NOMO-1 treated with DMSO at 0.1 percent for 48 hours (cell line): ENCODE measurements at regions not wholly inside any gene's neighbourhood (a gene's known extent, or its start where the extent isn't known, plus 50 kb on each side); places are given as distances from the start of the nearest gene placed in this dataset.
A peak's percentile ranks its signal among the peaks of the same experiment; 100 is the strongest.

ENCODE experiments used
- DNase-seq: peaks from one replicate; lab custom pipeline; 2025; ENCODE audit not compliant: unreplicated experiment; lab: John Stamatoyannopoulos, UW

DNA sequence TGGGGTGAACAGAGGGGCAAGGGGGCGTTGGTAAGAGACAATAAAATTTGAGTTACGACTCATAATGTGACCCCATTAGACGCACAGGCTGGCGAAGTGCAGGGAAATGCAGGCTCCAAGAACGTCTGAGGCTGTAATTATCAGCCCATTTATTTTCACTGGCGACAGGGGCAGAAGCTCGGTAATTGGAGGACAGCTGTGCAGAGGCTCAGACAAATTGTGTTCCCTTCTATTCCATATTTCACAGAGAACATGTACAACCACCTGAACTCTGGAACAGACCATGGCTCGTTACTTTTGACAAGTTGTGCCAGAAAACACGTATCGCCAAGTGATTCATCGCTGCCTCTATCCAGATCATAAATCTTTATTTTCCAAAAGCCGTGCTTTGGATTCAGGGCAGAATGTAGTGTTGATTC lies 137.3 kb upstream of the FRMD4A start:
- no peak for DNase-seq

DNA sequence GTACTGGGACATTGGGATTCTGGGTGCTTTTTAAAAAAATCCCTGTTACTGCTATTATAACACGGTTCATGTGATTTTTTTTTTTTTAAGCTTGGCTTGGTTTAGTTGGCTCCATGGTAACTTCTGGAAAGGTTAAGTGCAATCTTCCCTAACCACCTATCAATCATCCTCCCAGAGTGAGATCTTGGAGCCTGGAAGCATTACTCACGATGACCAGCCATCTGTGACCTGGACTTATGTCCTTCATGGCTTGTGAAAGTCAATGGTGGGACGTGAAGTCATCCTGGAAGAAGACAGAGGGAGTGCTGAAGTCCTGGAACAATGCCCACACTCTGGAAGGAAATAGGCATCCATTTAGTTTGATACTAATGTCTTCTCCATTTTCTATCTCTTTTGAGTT lies 135.5 kb upstream of the FRMD4A start:
- no peak for DNase-seq

GRCh38 chr10:14460447-14460846 lies 129.7 kb upstream of the FRMD4A start:
- DNase-seq, result no peak

DNA sequence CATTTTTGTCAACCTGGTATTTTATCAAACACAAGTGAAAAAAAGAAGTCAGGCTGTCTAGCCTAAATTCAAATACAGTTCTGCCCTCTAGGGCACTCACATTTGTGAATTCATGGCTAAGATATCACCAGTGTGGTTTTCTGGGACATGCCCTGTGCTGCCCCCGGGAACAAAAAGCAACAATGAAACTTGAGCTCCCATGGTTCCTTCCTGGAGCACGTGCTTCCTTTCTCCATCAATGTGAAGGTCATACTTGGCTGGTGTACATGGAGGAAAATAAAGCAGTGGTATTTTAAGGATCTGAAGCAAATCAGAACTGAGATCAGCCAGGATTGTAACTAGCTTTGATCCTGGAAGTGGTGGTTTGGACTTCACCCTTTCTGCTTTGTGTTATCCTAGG lies 128.9 kb upstream of the FRMD4A start:
- no peak for DNase-seq

DNA sequence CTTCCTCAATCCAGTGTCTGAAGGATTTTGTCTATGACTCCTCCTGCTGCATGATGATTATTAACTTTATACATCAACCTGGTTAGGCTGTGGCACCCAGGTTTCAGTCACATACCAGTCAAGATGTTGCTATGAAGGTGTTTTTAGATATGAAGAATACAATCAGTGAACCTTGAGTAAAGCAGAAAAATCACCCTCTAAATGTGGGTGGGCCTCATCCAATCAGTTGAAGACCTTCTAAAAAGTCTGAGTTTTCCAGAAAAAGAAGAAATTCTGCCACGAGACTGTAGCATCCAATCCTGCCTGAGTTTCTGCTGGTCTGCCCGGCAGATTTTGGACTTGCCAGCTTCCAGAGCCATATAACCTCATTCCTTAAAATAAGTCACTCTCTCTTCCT lies 126.1 kb upstream of the FRMD4A start:
- DNase-seq, result no peak

GRCh38 chr10:14456218-14456869 lies 125.6 kb upstream of the FRMD4A start:
- DNase-seq, result peak; percentile 72

DNA sequence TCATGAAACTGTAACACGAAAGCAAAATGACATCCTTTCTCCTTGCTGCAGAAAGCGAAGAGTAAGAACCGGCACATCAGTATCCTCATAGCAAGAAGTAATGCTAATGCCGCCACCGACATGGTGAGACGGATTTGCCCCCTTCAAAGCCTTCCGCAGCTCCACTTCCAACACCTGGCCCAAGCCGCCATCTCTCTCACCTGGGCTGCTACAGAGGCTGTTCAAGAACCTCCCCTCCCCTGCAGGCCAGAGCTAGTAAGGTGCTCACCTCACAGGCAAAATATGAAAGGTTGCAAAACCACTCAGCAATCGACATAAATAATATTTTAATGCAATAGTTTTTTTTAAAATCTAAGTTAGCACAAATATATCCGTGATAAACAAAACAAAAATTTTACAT lies 123.9 kb upstream of the FRMD4A start:
- no peak for DNase-seq

- no peak for DNase-seq
Observed at GRCh38 chr10:14454206-14454605, 123.5 kb upstream of the FRMD4A start.

DNA sequence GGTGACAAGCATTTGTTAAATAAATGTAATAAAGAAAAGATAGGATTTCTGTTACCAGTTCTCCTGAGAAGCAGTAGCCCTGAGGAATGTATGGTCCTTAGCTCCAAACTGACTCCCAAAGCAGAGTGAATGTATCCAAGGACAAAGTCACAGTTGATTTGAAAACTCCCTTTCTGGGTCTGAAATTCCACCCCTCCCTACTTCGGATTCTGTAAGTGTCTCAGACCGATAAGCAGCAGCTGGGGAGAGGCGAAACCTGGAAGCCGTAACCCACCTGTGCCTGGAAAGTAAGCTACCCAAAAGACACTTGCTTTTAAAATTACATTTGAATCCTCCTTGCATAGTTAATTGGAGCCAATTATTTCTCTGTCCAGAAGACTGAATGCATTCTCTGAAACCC lies 122.9 kb upstream of the FRMD4A start:
- no peak for DNase-seq

- no peak for DNase-seq
Observed at GRCh38 chr10:14451341-14451740, 120.6 kb upstream of the FRMD4A start.

DNA sequence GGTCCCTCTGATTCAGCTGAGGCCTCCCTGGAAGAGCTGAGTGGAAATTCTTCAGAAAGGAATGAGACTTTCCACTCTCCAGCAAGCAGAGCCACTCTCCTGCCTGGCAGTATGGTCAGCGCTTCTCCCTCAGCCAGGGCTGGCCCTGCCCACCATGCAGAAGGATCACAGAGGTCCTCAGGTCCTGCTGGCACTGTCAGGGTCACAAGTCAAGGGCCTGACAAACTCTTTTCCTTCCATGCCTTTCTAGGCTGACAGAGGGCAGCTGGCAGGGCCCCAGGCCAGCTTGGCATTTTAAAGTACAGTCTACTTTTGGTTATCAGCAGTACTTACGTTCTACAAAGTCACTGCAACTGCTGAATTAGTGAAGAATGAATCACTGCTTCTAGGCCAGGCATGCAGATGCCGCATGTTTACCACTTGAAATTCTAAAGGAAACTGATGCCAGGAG lies 119.3 kb upstream of the FRMD4A start:
- DNase-seq, result no peak

DNA sequence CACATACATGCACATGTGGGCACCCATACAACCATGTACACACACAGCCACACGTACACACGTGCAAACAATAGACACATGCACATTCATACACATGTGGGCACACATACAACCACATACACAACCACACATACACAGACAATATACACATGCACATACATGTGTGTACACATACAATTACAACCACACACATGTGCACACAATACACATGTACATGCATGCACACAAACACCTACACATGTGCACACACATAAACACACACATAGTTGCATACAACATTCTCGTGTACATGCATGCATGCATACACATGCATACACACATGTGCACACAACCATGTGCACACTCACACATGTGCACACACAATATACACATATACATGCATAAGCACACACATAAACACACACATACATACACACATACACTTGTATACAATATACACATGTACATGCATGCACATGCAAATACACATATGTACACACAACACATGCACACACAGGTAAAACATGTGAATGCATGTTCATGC lies 118.6 kb upstream of the FRMD4A start:
- no peak for DNase-seq

- DNase-seq, result no peak
Observed at GRCh38 chr10:14448197-14448990, 117.7 kb upstream of the FRMD4A start.

- no peak for DNase-seq
Observed at GRCh38 chr10:14447094-14447839, 116.5 kb upstream of the FRMD4A start.

DNA sequence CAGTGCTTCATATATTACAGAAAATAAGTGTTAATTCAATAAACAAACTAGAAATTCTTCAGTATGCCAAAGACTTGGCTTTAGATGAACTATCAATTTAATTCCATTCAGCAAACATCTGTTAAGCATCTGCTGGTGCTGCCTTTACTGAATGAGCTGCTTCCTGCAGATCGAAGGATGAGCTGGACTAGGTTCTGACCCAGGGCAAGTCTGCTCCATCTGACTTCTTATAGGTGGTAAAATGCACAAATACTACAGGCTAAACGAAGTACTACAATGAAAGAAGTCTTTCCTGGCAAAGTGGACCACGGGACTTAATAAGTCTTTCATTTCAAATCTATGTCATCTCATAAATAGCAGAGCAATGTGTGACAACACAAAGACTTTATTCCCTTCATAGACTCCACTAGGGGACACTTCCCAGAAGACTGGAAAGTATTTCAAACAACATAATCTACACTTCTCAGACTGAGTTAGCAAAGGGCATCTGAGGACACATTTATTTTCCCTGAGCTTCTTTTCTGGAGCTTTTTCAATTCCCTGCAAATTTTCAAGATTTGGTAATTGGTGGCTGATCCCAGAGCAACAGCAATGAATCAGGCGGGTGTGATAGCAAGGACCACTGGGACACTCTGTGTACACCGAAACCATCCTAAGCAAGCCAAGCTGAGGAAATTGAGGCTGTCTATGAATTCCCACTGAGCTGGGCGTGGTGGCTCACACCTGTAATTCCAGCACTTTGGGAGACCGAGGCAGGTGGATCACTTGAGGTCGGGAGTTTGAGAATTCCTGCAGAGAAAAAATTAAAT lies 108.9 kb upstream of the FRMD4A start:
- DNase-seq, result no peak

- no peak for DNase-seq
Observed at GRCh38 chr10:14438576-14438975, 107.9 kb upstream of the FRMD4A start.

DNA sequence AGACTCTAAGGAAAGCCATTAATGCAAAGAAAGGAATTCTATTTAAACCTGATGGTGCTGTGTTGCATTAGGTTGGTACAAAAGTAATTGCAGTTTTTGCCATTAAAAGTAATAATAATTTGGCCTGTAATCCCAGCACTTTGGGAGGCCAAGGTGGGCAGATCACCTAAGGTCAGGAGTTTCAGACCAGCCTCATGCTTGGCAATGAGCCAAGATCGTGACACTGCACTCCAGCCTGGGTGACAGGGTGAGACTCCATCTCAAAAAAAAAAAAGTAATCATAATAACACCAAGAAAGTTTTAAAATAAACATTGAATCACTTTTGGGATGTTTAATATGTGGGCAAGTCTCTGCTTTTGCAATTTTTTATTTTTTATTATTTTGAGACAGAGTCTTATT lies 107.3 kb upstream of the FRMD4A start:
- DNase-seq, result no peak

DNA sequence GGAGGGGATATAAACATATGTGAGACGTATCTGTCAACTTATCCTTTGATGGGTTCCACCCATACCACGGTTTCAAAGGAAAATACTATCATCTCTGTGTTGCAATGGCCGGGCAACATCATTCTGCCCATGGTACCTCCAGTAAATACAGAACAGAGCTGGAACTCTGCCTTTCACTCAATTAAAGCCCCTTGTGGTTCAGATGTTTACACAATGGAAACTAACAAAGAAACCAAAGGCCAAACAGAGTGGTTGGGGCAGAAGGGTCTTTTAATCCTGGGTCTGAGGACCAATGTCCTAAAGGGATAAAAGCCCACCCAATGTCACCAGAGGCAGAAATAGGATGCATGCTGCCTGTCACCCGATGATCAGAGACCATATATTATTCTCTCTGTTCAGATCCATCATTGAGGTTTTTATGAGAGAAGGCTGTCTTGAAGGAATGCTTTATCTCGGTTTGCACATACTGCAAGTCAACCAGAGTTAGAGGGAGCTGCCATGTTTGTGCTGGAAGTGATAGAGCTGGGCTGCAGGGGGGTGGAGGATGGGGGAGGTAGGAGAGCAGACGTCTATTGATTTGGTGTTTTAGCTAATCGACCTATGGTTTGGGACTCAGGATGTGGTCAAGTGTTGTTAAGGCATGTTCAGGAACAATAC lies 105.4 kb upstream of the FRMD4A start:
- DNase-seq, result no peak

DNA sequence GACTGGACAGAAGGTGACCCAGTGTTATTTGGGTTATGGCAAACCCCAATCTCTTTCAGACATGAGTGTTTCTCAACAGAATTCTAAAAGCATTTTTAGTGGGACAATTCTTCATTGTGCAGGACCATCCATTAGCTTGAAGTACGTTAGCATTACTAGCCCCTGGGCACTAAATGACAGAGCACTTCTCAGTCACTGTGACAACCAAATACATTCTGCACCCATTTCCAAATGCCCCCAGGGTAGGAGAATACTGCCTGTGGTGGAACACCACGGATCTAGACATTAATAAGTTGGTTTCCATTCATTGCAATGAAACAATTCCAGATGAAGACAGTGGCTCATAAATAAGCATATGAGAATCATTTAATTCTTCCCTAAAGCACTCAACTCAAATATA lies 102.4 kb upstream of the FRMD4A start:
- DNase-seq, result no peak

DNA sequence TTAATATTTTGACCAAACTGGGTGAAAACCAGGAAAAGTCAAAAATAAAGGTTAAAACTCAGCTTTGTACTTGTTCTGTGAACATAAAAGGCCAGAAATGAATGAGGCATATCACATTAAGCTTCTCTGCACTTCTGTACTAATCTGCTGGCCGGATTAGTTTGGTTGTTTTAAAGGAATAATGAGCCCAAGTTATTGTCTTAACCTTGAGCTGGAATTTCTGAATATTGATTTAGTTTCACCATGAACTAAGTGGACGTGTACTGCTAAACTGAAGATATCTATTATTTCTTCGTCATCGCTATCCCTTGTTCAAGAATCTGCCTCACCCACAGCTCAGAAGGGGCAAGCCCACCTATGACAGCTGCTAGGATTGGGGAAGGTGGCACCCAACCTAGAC lies 101.1 kb upstream of the FRMD4A start:
- no peak for DNase-seq
